Endothelial cell of umbilical vein (primary cell): ENCODE measurements at regions not wholly inside any gene's neighbourhood (a gene's known extent, or its start where the extent isn't known, plus 50 kb on each side); places are given as distances from the start of the nearest gene placed in this dataset.

ENCODE experiments used
- BruUV-seq: library from RNA; stranded (reverse); fragments of 400-500 nt; replicated peaks from 2 replicates; lab custom pipeline; 2021; lab: Mats Ljungman, UMichigan
- CTCF ChIA-PET: fragments of 300-600, 350-600 bp; sonication (Branson Sonifier 250); formaldehyde crosslinking; loops from one replicate; lab custom pipeline; 2021; ENCODE audit warnings: antibody characterized with exemption, inconsistent platforms; lab: Charles Lee
- POLR2A ChIA-PET: fragments of 300-600, 350-600 bp; sonication (Branson Sonifier 250); formaldehyde crosslinking; loops from one replicate; lab custom pipeline; 2021; ENCODE audit warnings: antibody characterized with exemption, inconsistent platforms; lab: Charles Lee
- DNase-seq: peaks from one replicate; pipeline ENCODE4 v3.0.0-alpha.2; 2011; ENCODE audit warnings: low read depth, low spot score
- FAIRE-seq: peaks from 2 replicates; lab custom pipeline; 2011; peaks lifted over from hg19 to GRCh38; lab: Jason Lieb, UNC
- H2AFZ ChIP-seq: 2 replicates; pipeline ENCODE4 v1.6.0; 2012; ENCODE audit warnings: low read depth, low read length, control low read depth, inconsistent platforms
- H3K27ac ChIP-seq: 2 replicates; pipeline ENCODE4 v1.5.1; 2011; ENCODE audit warnings: low read depth, mild to moderate bottlenecking, control low read depth, low read length, moderate library complexity; ENCODE audit not compliant: insufficient read depth
- H3K27me3 ChIP-seq, 2 experiments: 2 replicates each; pipeline versions ENCODE4 v1.6.0 to v1.6.1; 2011; ENCODE audit warnings: low read length in 2 of 2, mixed read lengths in 1 of 2; ENCODE audit not compliant: control insufficient read depth in 2 of 2, insufficient read depth in 2 of 2
- H3K36me3 ChIP-seq, 2 experiments: 2 replicates in 1 of 2; 3 replicates in 1 of 2; pipeline ENCODE4 v1.5.1; 2011; ENCODE audit warnings: low read length in 2 of 2, mild to moderate bottlenecking in 1 of 2, moderate library complexity in 1 of 2; ENCODE audit not compliant: control insufficient read depth in 2 of 2, insufficient read depth in 2 of 2; ENCODE audit errors: extremely low read depth in 1 of 2
- H3K4me1 ChIP-seq: 3 replicates; pipeline ENCODE4 v1.5.1; 2011; ENCODE audit warnings: mild to moderate bottlenecking, low read length; ENCODE audit not compliant: control insufficient read depth, insufficient read depth; ENCODE audit errors: extremely low read depth
- H3K4me2 ChIP-seq: 2 replicates; pipeline ENCODE4 v1.6.1; 2011; ENCODE audit warnings: low read length, control low read depth, mixed read lengths; ENCODE audit not compliant: insufficient read depth
- H3K4me3 ChIP-seq, 3 experiments: fragments of 200-600 bp in 1 of 3; sonication (generic), shearing (Covaris generic) in 1 of 3; replicated peaks in 1 of 3; 2 replicates each; pipeline ENCODE4 v1.5.1; 2011 to 2016; ENCODE audit warnings: control low read depth in 3 of 3, low read length in 3 of 3, mild to moderate bottlenecking in 2 of 3, inconsistent platforms in 1 of 3, low read depth in 1 of 3, moderate library complexity in 1 of 3; ENCODE audit not compliant: insufficient read depth in 1 of 3
- H3K79me2 ChIP-seq: 2 replicates; pipeline ENCODE4 v1.6.0; 2012; ENCODE audit warnings: low read length, inconsistent platforms; ENCODE audit not compliant: control insufficient read depth, insufficient read depth
- H3K9ac ChIP-seq: replicated peaks from 2 replicates; pipeline ENCODE3; 2011; ENCODE audit warnings: low read length, control low read depth; ENCODE audit not compliant: insufficient read depth; ENCODE audit errors: extremely low read depth
- H3K9me1 ChIP-seq: replicated peaks from 3 replicates; pipeline ENCODE4 v1.6.0; 2011; ENCODE audit warnings: mild to moderate bottlenecking, low read length; ENCODE audit not compliant: control insufficient read depth, insufficient read depth; ENCODE audit errors: extremely low read depth
- H3K9me3 ChIP-seq: replicated peaks from 2 replicates; pipeline ENCODE4 v1.5.1; 2012; ENCODE audit warnings: low read length, inconsistent platforms; ENCODE audit not compliant: control insufficient read depth, insufficient read depth
- H4K20me1 ChIP-seq: replicated peaks from 2 replicates; pipeline ENCODE3; 2011; ENCODE audit warnings: mild to moderate bottlenecking, low read length; ENCODE audit not compliant: control insufficient read depth, insufficient read depth; ENCODE audit errors: extremely low read depth
- CTCF ChIP-seq, 2 donors: IDR thresholded peaks; 1 replicate in 1 of 2; 2 replicates in 1 of 2; pipeline ENCODE4 v1.5.1; 2011; ENCODE audit warnings: low read length in 2 of 2, mild to moderate bottlenecking in 2 of 2, moderate library complexity in 2 of 2, control low read depth in 1 of 2, inconsistent platforms in 1 of 2, low read depth in 1 of 2; ENCODE audit not compliant: insufficient read depth in 1 of 2; ENCODE audit errors: extremely low read depth in 1 of 2
- EZH2 ChIP-seq: IDR thresholded peaks from 2 replicates; pipeline ENCODE4 v1.6.1; 2012; ENCODE audit warnings: borderline replicate concordance, low read depth, mild to moderate bottlenecking, moderate library complexity, low read length, inconsistent platforms; ENCODE audit not compliant: severe bottlenecking
- FOS ChIP-seq: IDR thresholded peaks from 2 replicates; pipeline ENCODE4 v1.6.1; 2011; ENCODE audit warnings: mild to moderate bottlenecking, low read length, moderate library complexity, borderline replicate concordance; ENCODE audit not compliant: insufficient read depth
- GATA2 ChIP-seq: IDR thresholded peaks from 2 replicates; pipeline ENCODE4 v1.7.0; 2011; ENCODE audit warnings: low read depth, mild to moderate bottlenecking, moderate library complexity, mixed read lengths, low read length; ENCODE audit not compliant: insufficient read length, insufficient read depth
- JUN ChIP-seq: IDR thresholded peaks from 2 replicates; pipeline ENCODE4 v1.6.1; 2011; ENCODE audit warnings: borderline replicate concordance, low read depth; ENCODE audit not compliant: insufficient read length, insufficient read depth
- MAX ChIP-seq: IDR thresholded peaks from 2 replicates; pipeline ENCODE4 v1.6.1; 2011; ENCODE audit not compliant: insufficient read depth, insufficient read length
- MYC ChIP-seq: IDR thresholded peaks from one replicate; pipeline ENCODE4 v1.6.1; 2011; ENCODE audit warnings: mild to moderate bottlenecking, low read depth, low read length
- POLR2A ChIP-seq: IDR thresholded peaks from 2 replicates; pipeline ENCODE4 v1.6.1; 2012; ENCODE audit warnings: low read depth, mild to moderate bottlenecking, control low read depth, low read length
- POLR2AphosphoS5 ChIP-seq: IDR thresholded peaks from 2 replicates; pipeline ENCODE4 v1.6.1; 2012; ENCODE audit warnings: low read depth, mild to moderate bottlenecking, control low read depth, low read length, moderate library complexity; ENCODE audit not compliant: insufficient read depth
- dilution Hi-C: fragments of 300-500 bp; cut with MboI; formaldehyde crosslinking; loops from one replicate; pipeline ENCODE4 v1.15.0; 2019; ENCODE audit warnings: low sequenced_read_pairs; ENCODE audit not compliant: extremely low pct_ligation_motif_present
- intact Hi-C: fragments of 100-400 bp; cut with micrococcal nuclease; formaldehyde crosslinking; loops from one replicate; pipeline ENCODE4 v1.10.0; 2022

DNA sequence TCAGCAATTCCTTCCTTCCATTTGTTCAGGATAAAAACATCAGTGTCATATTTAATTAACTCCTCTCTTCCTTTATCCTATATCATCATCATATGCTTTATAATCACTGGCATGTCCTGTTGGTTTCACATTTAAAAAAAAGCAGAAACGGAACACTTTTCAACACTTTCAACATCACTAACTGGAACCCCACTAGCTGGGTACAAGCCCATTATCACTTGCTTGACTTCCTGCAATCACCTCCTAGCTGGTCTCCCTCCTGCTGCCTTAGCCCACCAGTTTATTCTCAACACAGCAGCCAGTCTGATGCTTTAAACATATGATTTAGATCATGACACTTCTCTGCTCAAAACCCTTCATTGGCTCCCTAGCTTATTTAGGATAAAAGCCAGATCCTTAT lies 116.4 kb upstream of the LSM6 start:
- Histone ChIP-seq H3K4me1 (no peaks in the 10 kb centered on the region), H4K20me1 (no peaks in the 10 kb centered on the region), H3K9me3 (no peaks in the 10 kb centered on the region), H3K36me3 (no peaks in the 10 kb centered on the region), H3K9ac (no peak overlapping the region), H3K9me1 (no peaks in the 10 kb centered on the region), H3K79me2 (no peaks in the 10 kb centered on the region), H2AFZ (no peak overlapping the region), H3K27me3 (peaks cover 0 to 7% of the 10 kb centered on the region in 2 experiments), H3K27ac (no peak overlapping the region), H3K4me2 (no peak overlapping the region), H3K4me3 (no peak overlapping the region)
- dilution Hi-C loops, result no loop called here
- ChIA-PET POLR2A (interaction anchor here (0.6 kb wide), 1 partner anchor 299 kb away, joined by 3 read pairs; no protein-coding TSS in a partner anchor), CTCF (no interaction called here)
- DNase-seq (no peak), FAIRE-seq (no peak)
- intact Hi-C loops, result no loop called here
- TF ChIP-seq MAX (no peak), EZH2 (no peak), JUN (no peak), GATA2 (no peak), POLR2AphosphoS5 (no peak), MYC (no peak), CTCF (IDR thresholded peaks at IDR 0.05; ENCODE audit: extremely low read depth in 1 of 2, insufficient read depth in 1 of 2, low read depth in 1 of 2, low read length in 2 of 2) (no peak), POLR2A (no peak), FOS (no peak)
- BruUV-seq, result no TSS peak
